ENCODE measurements at regions not wholly inside any gene's neighbourhood (a gene's known extent, or its start where the extent isn't known, plus 50 kb on each side); places are given as distances from the start of the nearest gene placed in this dataset.

DNA sequence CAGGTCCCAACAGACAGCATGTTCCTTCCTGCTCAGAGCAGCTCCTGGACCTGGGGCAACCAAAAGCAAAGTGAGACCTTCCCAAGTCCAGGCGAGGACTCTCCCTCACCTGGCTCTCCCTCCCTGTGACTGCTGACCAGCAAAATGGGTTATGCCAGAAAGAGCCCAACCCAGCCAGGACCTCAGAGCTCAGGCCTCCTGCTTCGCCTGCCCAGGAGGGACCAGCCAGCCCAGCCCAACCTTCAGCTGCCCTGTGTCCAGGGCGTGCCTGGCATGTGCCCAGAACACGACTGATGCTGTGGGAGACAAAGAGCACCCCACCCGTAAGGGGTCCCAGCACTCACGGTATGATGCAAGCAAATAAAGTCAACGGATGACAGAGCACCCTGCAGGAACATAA lies 74.0 kb upstream of the CST7 start:
- CTCF ChIA-PET: no interaction called here
- POLR2A ChIA-PET: no interaction called here
- H3K27ac ChIP-seq (ENCODE audit: insufficient read depth, low read depth, low read length): no peak overlapping the region
- dilution Hi-C loops (cut with MboI; ENCODE audit: extremely low pct_ligation_motif_present, low sequenced_read_pairs): no loop called here
- no peaks in the 10 kb centered on the region for H4K20me1 ChIP-seq (replicated peaks; ENCODE audit: control insufficient read depth, extremely low read depth, insufficient read depth, low read length)
- no TSS peak for BruUV-seq (replicated peaks)
- intact Hi-C loops (cut with micrococcal nuclease): no loop called here
- H3K9me3 ChIP-seq (replicated peaks; ENCODE audit: control insufficient read depth, insufficient read depth, low read length): no peaks in the 10 kb centered on the region
- no peaks in the 10 kb centered on the region for H3K36me3 ChIP-seq (ENCODE audit: control insufficient read depth in 2 of 2, extremely low read depth in 1 of 2, insufficient read depth in 2 of 2, low read length in 2 of 2)
- H3K27me3 ChIP-seq (ENCODE audit: control insufficient read depth in 2 of 2, insufficient read depth in 2 of 2, low read length in 2 of 2): no peaks in the 10 kb centered on the region
- no peak overlapping the region for H3K4me3 ChIP-seq (replicated peaks in 1 of 3; ENCODE audit: insufficient read depth in 1 of 3, low read depth in 1 of 3, low read length in 3 of 3)
- H3K4me1 ChIP-seq (ENCODE audit: control insufficient read depth, extremely low read depth, insufficient read depth, low read length): no peaks in the 10 kb centered on the region
- H2AFZ ChIP-seq (ENCODE audit: low read depth, low read length): no peak overlapping the region
- no peak overlapping the region for H3K4me2 ChIP-seq (ENCODE audit: insufficient read depth, low read length)
- no peak for FAIRE-seq
- no peaks in the 10 kb centered on the region for H3K9me1 ChIP-seq (replicated peaks; ENCODE audit: control insufficient read depth, extremely low read depth, insufficient read depth, low read length)
- no peak overlapping the region for H3K9ac ChIP-seq (replicated peaks; ENCODE audit: extremely low read depth, insufficient read depth, low read length)
- TF ChIP-seq GATA2 (IDR thresholded peaks at IDR 0.05; ENCODE audit: insufficient read depth, insufficient read length, low read depth, low read length): no peak
- TF ChIP-seq, protein P1, sequence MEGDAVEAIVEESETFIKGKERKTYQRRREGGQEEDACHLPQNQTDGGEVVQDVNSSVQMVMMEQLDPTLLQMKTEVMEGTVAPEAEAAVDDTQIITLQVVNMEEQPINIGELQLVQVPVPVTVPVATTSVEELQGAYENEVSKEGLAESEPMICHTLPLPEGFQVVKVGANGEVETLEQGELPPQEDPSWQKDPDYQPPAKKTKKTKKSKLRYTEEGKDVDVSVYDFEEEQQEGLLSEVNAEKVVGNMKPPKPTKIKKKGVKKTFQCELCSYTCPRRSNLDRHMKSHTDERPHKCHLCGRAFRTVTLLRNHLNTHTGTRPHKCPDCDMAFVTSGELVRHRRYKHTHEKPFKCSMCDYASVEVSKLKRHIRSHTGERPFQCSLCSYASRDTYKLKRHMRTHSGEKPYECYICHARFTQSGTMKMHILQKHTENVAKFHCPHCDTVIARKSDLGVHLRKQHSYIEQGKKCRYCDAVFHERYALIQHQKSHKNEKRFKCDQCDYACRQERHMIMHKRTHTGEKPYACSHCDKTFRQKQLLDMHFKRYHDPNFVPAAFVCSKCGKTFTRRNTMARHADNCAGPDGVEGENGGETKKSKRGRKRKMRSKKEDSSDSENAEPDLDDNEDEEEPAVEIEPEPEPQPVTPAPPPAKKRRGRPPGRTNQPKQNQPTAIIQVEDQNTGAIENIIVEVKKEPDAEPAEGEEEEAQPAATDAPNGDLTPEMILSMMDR (IDR thresholded peaks at IDR 0.05; ENCODE audit: extremely low read depth in 1 of 2, insufficient read depth in 1 of 2, low read depth in 1 of 2, low read length in 2 of 2): no peak
- no peak for TF ChIP-seq POLR2A (IDR thresholded peaks at IDR 0.05; ENCODE audit: low read depth, low read length)
- no peak for TF ChIP-seq POLR2AphosphoS5 (IDR thresholded peaks at IDR 0.05; ENCODE audit: insufficient read depth, low read depth, low read length)
- TF ChIP-seq, protein P2, sequence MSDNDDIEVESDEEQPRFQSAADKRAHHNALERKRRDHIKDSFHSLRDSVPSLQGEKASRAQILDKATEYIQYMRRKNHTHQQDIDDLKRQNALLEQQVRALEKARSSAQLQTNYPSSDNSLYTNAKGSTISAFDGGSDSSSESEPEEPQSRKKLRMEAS (IDR thresholded peaks at IDR 0.05; ENCODE audit: insufficient read depth, insufficient read length): no peak
- no peak for TF ChIP-seq JUN (IDR thresholded peaks at IDR 0.05; ENCODE audit: borderline replicate concordance, insufficient read depth, insufficient read length, low read depth)
- no peak for TF ChIP-seq FOS (IDR thresholded peaks at IDR 0.05; ENCODE audit: borderline replicate concordance, insufficient read depth, low read length)
- no peak for TF ChIP-seq MYC (IDR thresholded peaks at IDR 0.05; ENCODE audit: low read depth, low read length)
- TF ChIP-seq EZH2 (IDR thresholded peaks at IDR 0.05; ENCODE audit: borderline replicate concordance, low read depth, low read length, severe bottlenecking): no peak
- no peaks in the 10 kb centered on the region for H3K79me2 ChIP-seq (ENCODE audit: control insufficient read depth, insufficient read depth, low read length)
- no peak for DNase-seq (ENCODE audit: low read depth, low spot score)

All from endothelial cell of umbilical vein (primary cell).